DOHH2 (cell line): ENCODE measurements at regions not wholly inside any gene's neighbourhood (a gene's known extent, or its start where the extent isn't known, plus 50 kb on each side); places are given as distances from the start of the nearest gene placed in this dataset.

Experiments
- H3F3A ChIP-seq: fragments of 200-600 bp; sonication (generic), shearing (Covaris generic); 2 replicates; pipeline ENCODE4 v1.6.0; 2016; ENCODE audit warnings: antibody characterized with exemption, mild to moderate bottlenecking; ENCODE audit not compliant: control insufficient read depth, insufficient read depth
- H3K27ac ChIP-seq: fragments of 200-600 bp; sonication (generic); 2 replicates; pipeline ENCODE4 v1.5.1; 2014; ENCODE audit warnings: low read depth, mild to moderate bottlenecking, low read length, moderate library complexity
- H3K27me3 ChIP-seq: fragments of 200-600 bp; sonication (generic); 2 replicates; pipeline ENCODE4 v1.6.1; 2014; ENCODE audit warnings: mild to moderate bottlenecking, low read length, mixed read lengths; ENCODE audit not compliant: control insufficient read depth
- H3K36me3 ChIP-seq: fragments of 200-600 bp; sonication (generic); 2 replicates; pipeline ENCODE4 v1.6.1; 2014; ENCODE audit warnings: mild to moderate bottlenecking, low read length, moderate library complexity, mixed read lengths; ENCODE audit not compliant: control insufficient read depth
- H3K4me1 ChIP-seq: fragments of 200-600 bp; sonication (generic); 2 replicates; pipeline ENCODE4 v1.6.1; 2014; ENCODE audit warnings: mild to moderate bottlenecking, low read length, mixed read lengths; ENCODE audit not compliant: control insufficient read depth
- H3K4me2 ChIP-seq: fragments of 200-600 bp; sonication (generic); 2 replicates; pipeline ENCODE4 v1.6.0; 2014; ENCODE audit warnings: mild to moderate bottlenecking, low read length, moderate library complexity
- H3K4me3 ChIP-seq: fragments of 200-600 bp; sonication (generic); 2 replicates; pipeline ENCODE4 v1.5.1; 2014; ENCODE audit warnings: mild to moderate bottlenecking, low read length, mixed read lengths
- H3K79me2 ChIP-seq: fragments of 200-600 bp; sonication (generic); 2 replicates; pipeline ENCODE4 v1.6.1; 2014; ENCODE audit warnings: mild to moderate bottlenecking, low read length, mixed read lengths; ENCODE audit not compliant: control insufficient read depth
- H3K9me2 ChIP-seq: fragments of 200-600 bp; sonication (generic); replicated peaks from 2 replicates; pipeline ENCODE4 v1.6.1; 2014; ENCODE audit warnings: mild to moderate bottlenecking, low read length, mixed read lengths; ENCODE audit not compliant: control insufficient read depth
- H3K9me3 ChIP-seq: fragments of 200-600 bp; sonication (generic); 2 replicates; pipeline ENCODE4 v1.6.1; 2014; ENCODE audit warnings: antibody characterized with exemption, low read length, mixed read lengths; ENCODE audit not compliant: control insufficient read depth, insufficient read depth
- H4K20me1 ChIP-seq: fragments of 200-600 bp; sonication (generic); 2 replicates; pipeline ENCODE4 v1.6.0; 2014; ENCODE audit warnings: low read depth, mild to moderate bottlenecking, antibody characterized with exemption, low read length, moderate library complexity; ENCODE audit not compliant: control insufficient read depth, insufficient read depth
- CTCF ChIP-seq: fragments of 200-600 bp; sonication (generic); IDR thresholded peaks from one replicate; pipeline ENCODE4 v1.5.1; 2014; ENCODE audit warnings: antibody characterized with exemption, mild to moderate bottlenecking, low read depth, low read length; ENCODE audit not compliant: poor library complexity, severe bottlenecking
- EZH2phosphoT487 ChIP-seq: fragments of 200-600 bp; sonication (generic); IDR thresholded peaks from 2 replicates; pipeline ENCODE4 v1.6.1; 2017; ENCODE audit warnings: borderline replicate concordance, mild to moderate bottlenecking, antibody characterized with exemption, low read length, moderate library complexity, mixed read lengths

GRCh38 chr12:114967151-114967550, 283.2 kb upstream of the TBX3 start:
- Histone ChIP-seq H3K79me2 (no peaks in the 10 kb centered on the region), H3F3A (no peaks in the 10 kb centered on the region), H3K27me3 (no peaks in the 10 kb centered on the region), H3K4me2 (no peak overlapping the region), H3K27ac (no peak overlapping the region), H3K9me3 (no peaks in the 10 kb centered on the region), H3K4me1 (no peaks in the 10 kb centered on the region), H4K20me1 (no peaks in the 10 kb centered on the region), H3K9me2 (no peaks in the 10 kb centered on the region), H3K36me3 (no peaks in the 10 kb centered on the region), H3K4me3 (no peak overlapping the region)
- TF ChIP-seq CTCF = no peak
- TF ChIP-seq EZH2phosphoT487 = no peak

- no peaks in the 10 kb centered on the region for H3K79me2 ChIP-seq
These were observed 280.9 kb upstream of the TBX3 start for GRCh38 chr12:114964841-114965240.

DNA sequence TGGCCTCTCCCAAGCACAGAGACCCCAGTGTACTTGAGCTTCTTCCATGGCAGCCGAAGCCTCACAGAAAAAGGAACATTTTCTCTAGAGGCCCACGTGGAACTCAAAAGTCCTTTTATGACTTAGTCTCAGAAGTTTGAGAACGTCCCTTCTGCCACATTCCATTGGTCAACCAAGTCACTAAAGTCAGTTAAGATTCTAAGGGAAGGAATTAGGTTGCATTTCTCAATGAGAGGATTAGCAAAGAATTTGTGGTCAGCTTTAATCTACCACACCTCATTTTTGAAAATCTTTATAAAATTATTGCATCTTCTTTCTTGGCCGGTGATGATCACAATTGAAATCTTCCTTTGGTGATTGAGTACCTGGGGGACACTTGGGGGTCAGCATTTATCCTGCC, 279.9 kb upstream of the TBX3 start:
- H3K4me1 ChIP-seq = no peaks in the 10 kb centered on the region
- H3F3A ChIP-seq = no peaks in the 10 kb centered on the region
- no peaks in the 10 kb centered on the region for H3K9me2 ChIP-seq
- no peaks in the 10 kb centered on the region for H3K36me3 ChIP-seq
- no peaks in the 10 kb centered on the region for H3K9me3 ChIP-seq
- no peak for TF ChIP-seq EZH2phosphoT487
- TF ChIP-seq CTCF = no peak
- no peak overlapping the region for H3K4me3 ChIP-seq
- no peaks in the 10 kb centered on the region for H3K79me2 ChIP-seq
- no peak overlapping the region for H3K4me2 ChIP-seq
- H4K20me1 ChIP-seq = no peaks in the 10 kb centered on the region
- H3K27ac ChIP-seq = no peak overlapping the region
- no peaks in the 10 kb centered on the region for H3K27me3 ChIP-seq

More at GRCh38 chr12:114964841-114965240, 280.9 kb upstream of the TBX3 start:
- Histone ChIP-seq H3K27me3 (no peaks in the 10 kb centered on the region), H3K9me3 (no peaks in the 10 kb centered on the region), H3K4me1 (no peaks in the 10 kb centered on the region), H3K27ac (no peak overlapping the region), H3K4me2 (no peak overlapping the region), H4K20me1 (no peaks in the 10 kb centered on the region), H3K4me3 (no peak overlapping the region), H3F3A (no peaks in the 10 kb centered on the region), H3K9me2 (no peaks in the 10 kb centered on the region), H3K36me3 (no peaks in the 10 kb centered on the region)
- TF ChIP-seq EZH2phosphoT487 (no peak), CTCF (no peak)

GRCh38 chr12:114961491-114961890, 277.5 kb upstream of the TBX3 start:
- no peaks in the 10 kb centered on the region for H4K20me1 ChIP-seq
- no peak overlapping the region for H3K27ac ChIP-seq
- H3K9me3 ChIP-seq = no peaks in the 10 kb centered on the region

More at GRCh38 chr12:114961491-114961890, 277.5 kb upstream of the TBX3 start:
- Histone ChIP-seq H3K27me3 (no peaks in the 10 kb centered on the region), H3K4me3 (no peak overlapping the region), H3K4me1 (no peaks in the 10 kb centered on the region), H3K36me3 (no peaks in the 10 kb centered on the region), H3K9me2 (no peaks in the 10 kb centered on the region), H3K4me2 (no peak overlapping the region), H3K79me2 (no peaks in the 10 kb centered on the region), H3F3A (no peaks in the 10 kb centered on the region)
- no peak for TF ChIP-seq CTCF
- no peak for TF ChIP-seq EZH2phosphoT487
